ENCODE measurements at regions not wholly inside any gene's neighbourhood (a gene's known extent, or its start where the extent isn't known, plus 50 kb on each side); places are given as distances from the start of the nearest gene placed in this dataset.
"Not testable (repeated sequence)": the region's sequence is repeated elsewhere in the genome, so short reads cannot be mapped to it uniquely, and the experiment has no call there.

GRCh38 chr9:108396611-108397010 is 459.2 kb downstream of the ACTL7B start:
- intact Hi-C loops (cut with DNase I) = no loop called here
- Histone ChIP-seq H3K9me3 (no peaks in the 10 kb centered on the region), H3K27me3 (no peaks in the 10 kb centered on the region), H3K36me3 (no peaks in the 10 kb centered on the region), H3K27ac (no peak overlapping the region), H3K4me1 (peaks cover 0 to 3% (median 0%) of the 10 kb centered on the region in 3 donors), H3K4me3 (no peak overlapping the region)
- TF ChIP-seq, protein P1, sequence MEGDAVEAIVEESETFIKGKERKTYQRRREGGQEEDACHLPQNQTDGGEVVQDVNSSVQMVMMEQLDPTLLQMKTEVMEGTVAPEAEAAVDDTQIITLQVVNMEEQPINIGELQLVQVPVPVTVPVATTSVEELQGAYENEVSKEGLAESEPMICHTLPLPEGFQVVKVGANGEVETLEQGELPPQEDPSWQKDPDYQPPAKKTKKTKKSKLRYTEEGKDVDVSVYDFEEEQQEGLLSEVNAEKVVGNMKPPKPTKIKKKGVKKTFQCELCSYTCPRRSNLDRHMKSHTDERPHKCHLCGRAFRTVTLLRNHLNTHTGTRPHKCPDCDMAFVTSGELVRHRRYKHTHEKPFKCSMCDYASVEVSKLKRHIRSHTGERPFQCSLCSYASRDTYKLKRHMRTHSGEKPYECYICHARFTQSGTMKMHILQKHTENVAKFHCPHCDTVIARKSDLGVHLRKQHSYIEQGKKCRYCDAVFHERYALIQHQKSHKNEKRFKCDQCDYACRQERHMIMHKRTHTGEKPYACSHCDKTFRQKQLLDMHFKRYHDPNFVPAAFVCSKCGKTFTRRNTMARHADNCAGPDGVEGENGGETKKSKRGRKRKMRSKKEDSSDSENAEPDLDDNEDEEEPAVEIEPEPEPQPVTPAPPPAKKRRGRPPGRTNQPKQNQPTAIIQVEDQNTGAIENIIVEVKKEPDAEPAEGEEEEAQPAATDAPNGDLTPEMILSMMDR (IDR thresholded peaks at IDR 0.05) = no peak
- TF ChIP-seq POLR2A (IDR thresholded peaks at IDR 0.05) = no peak
- DNase-seq = no peak

GRCh38 chr9:108396193-108396592 is 459.6 kb downstream of the ACTL7B start:
- Histone ChIP-seq H3K27me3 (no peaks in the 10 kb centered on the region), H3K4me3 (no peak overlapping the region), H3K36me3 (no peaks in the 10 kb centered on the region), H3K27ac (no peak overlapping the region), H3K4me1 (peaks cover 0 to 3% (median 0%) of the 10 kb centered on the region in 3 donors), H3K9me3 (no peaks in the 10 kb centered on the region)
- WGBS, 2 donors = 78 to 89% methylated on average over 4 of the region's 4 CpGs
- intact Hi-C loops (cut with DNase I) = no loop called here
- TF ChIP-seq, protein P1 (IDR thresholded peaks at IDR 0.05) = no peak
- TF ChIP-seq POLR2A (IDR thresholded peaks at IDR 0.05) = no peak
- no peak for DNase-seq

GRCh38 chr9:108395421-108395820 is 460.4 kb downstream of the ACTL7B start:
- H3K27ac ChIP-seq = no peak overlapping the region
- H3K4me3 ChIP-seq = no peak overlapping the region
- H3K36me3 ChIP-seq = no peaks in the 10 kb centered on the region
- WGBS, 2 donors = 80 to 88% methylated on average over 4 of the region's 4 CpGs
- no peaks in the 10 kb centered on the region for H3K9me3 ChIP-seq
- DNase-seq = no peak
- intact Hi-C loops (cut with DNase I) = no loop called here
- TF ChIP-seq, protein P1 (IDR thresholded peaks at IDR 0.05) = no peak
- TF ChIP-seq POLR2A (IDR thresholded peaks at IDR 0.05) = no peak
- H3K4me1 ChIP-seq = peaks cover 0 to 3% (median 0%) of the 10 kb centered on the region in 3 donors
- H3K27me3 ChIP-seq = no peaks in the 10 kb centered on the region

- no peak overlapping the region for H3K4me3 ChIP-seq
- H3K27me3 ChIP-seq = no peaks in the 10 kb centered on the region
- no peaks in the 10 kb centered on the region for H3K36me3 ChIP-seq
- intact Hi-C loops (cut with DNase I) = no loop called here
- H3K4me1 ChIP-seq = peaks cover 0 to 3% (median 0%) of the 10 kb centered on the region in 3 donors
- TF ChIP-seq POLR2A (IDR thresholded peaks at IDR 0.05) = no peak
- TF ChIP-seq, protein P1 (IDR thresholded peaks at IDR 0.05) = no peak
- 85 to 93% methylated on average over 6 to 12 of the region's 13 CpGs for WGBS, 2 donors
- H3K27ac ChIP-seq = no peak overlapping the region
- H3K9me3 ChIP-seq = no peaks in the 10 kb centered on the region
- no peak for DNase-seq
Observed at GRCh38 chr9:108394726-108395125, 461.1 kb downstream of the ACTL7B start.

DNA sequence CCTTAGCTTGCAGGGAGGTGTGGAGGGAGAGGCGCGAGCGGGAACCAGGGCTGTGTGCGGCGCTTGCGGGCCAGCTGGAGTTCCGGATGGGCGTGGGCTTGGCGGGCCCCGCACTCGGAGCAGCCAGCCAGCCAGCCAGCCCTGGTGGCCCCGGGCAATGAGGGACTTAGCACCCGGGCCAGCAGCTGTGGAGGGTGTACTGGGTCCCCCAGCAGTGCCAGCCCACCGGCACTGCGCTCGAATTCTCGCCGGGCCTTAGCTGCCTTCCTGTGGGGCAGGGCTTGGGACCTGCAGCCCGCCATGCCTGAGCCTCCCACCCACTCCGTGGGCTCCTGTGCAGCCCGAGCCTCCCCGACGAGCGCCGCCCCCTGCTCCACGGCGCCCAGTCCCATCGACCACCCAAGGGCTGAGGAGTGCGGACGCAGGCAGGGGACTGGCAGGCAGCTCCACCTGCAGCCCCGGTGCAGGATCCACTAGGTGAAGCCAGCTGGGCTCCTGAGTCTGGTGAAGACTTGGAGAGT is 462.2 kb downstream of the ACTL7B start:
- not testable (repeated sequence) for DNase-seq

DNA sequence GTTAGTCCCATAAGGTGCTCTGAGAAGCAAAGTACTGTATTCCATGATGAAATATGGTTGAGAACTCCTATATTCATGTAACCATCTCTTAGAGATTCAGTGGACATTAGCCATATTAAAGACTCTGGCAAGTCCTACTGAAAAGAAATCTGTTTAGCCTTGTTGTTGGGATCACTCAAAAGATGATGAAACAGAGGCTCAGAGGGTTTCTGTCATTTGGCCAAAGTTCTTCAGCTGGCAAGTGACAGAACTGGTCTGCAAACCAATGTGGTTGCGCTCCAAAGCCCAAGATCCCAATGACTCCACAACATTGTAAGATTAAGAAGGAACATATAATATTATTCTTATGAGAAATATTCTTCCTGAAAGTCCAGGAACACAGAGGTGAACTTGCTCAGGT is 462.9 kb downstream of the ACTL7B start:
- Histone ChIP-seq H3K27me3 (no peaks in the 10 kb centered on the region), H3K4me3 (no peak overlapping the region), H3K4me1 (peaks cover 0 to 3% (median 0%) of the 10 kb centered on the region in 3 donors), H3K9me3 (no peaks in the 10 kb centered on the region), H3K36me3 (no peaks in the 10 kb centered on the region), H3K27ac (no peak overlapping the region)
- no peak for TF ChIP-seq POLR2A (IDR thresholded peaks at IDR 0.05)
- TF ChIP-seq, protein P1 (IDR thresholded peaks at IDR 0.05) = no peak
- intact Hi-C loops (cut with DNase I) = no loop called here
- no peak for DNase-seq
- WGBS, 2 donors = 80 to 100% methylated on average over 1 of the region's 1 CpG

More for the DNA sequence above, 462.2 kb downstream of the ACTL7B start:
- H3K36me3 ChIP-seq; H3K4me1 ChIP-seq; intact Hi-C loops (cut with DNase I); H3K9me3 ChIP-seq; H3K27me3 ChIP-seq; H3K4me3 ChIP-seq; H3K27ac ChIP-seq: not testable (repeated sequence)
- WGBS, 2 donors = no CpG with 5 or more reads among the region's 31 CpGs
